Activated CD8-positive, alpha-beta T cell treated with anti-CD3 and anti-CD28 coated beads for 36 hours (primary cell): ENCODE measurements at regions not wholly inside any gene's neighbourhood (a gene's known extent, or its start where the extent isn't known, plus 50 kb on each side); places are given as distances from the start of the nearest gene placed in this dataset.

ENCODE experiments used
- ATAC-seq: fragments of 200-7000 bp; cut with Tn5 transposase; one replicate; pipeline ENCODE4 v1.10.0; 2021; ENCODE audit warnings: mild to moderate bottlenecking, moderate library complexity
- CTCF ChIA-PET: fragments of 350-600 bp; sonication (Branson Sonifier 250); formaldehyde crosslinking; loops from one replicate; lab custom pipeline; 2021; ENCODE audit warnings: antibody characterized with exemption; lab: Charles Lee
- POLR2A ChIA-PET: fragments of 350-600 bp; sonication (Branson Sonifier 250); formaldehyde crosslinking; loops from one replicate; lab custom pipeline; 2021; ENCODE audit warnings: antibody characterized with exemption; lab: Charles Lee
- DNase-seq: peaks from one replicate; pipeline ENCODE4 v3.0.0-alpha.2; 2020
- H3K27ac Mint-ChIP-seq: one replicate; pipeline ENCODE4 v1.8.0; 2021; ENCODE audit warnings: mild to moderate bottlenecking, mixed read lengths
- H3K27me3 Mint-ChIP-seq: one replicate; pipeline ENCODE4 v1.8.0; 2021; ENCODE audit warnings: mixed read lengths
- H3K36me3 Mint-ChIP-seq: one replicate; pipeline ENCODE4 v1.8.0; 2021; ENCODE audit warnings: low read depth, mixed read lengths
- H3K4me1 Mint-ChIP-seq: one replicate; pipeline ENCODE4 v1.8.0; 2021; ENCODE audit warnings: low read depth, mixed read lengths
- H3K4me3 Mint-ChIP-seq: one replicate; pipeline ENCODE4 v1.8.0; 2021; ENCODE audit warnings: mild to moderate bottlenecking, moderate library complexity, mixed read lengths
- H3K9me3 Mint-ChIP-seq: one replicate; pipeline ENCODE4 v1.8.0; 2021; ENCODE audit warnings: mixed read lengths
- intact Hi-C: fragments of 100-400 bp; cut with micrococcal nuclease; formaldehyde crosslinking; loops from one replicate; pipeline ENCODE4 v1.10.0; 2022
- TF ChIP-seq, protein P1 (sequence below): fragments of 200-600 bp; IDR thresholded peaks from one replicate; pipeline ENCODE4 v1.8.0; 2022; ENCODE audit warnings: antibody characterized with exemption, mild to moderate bottlenecking

DNA sequence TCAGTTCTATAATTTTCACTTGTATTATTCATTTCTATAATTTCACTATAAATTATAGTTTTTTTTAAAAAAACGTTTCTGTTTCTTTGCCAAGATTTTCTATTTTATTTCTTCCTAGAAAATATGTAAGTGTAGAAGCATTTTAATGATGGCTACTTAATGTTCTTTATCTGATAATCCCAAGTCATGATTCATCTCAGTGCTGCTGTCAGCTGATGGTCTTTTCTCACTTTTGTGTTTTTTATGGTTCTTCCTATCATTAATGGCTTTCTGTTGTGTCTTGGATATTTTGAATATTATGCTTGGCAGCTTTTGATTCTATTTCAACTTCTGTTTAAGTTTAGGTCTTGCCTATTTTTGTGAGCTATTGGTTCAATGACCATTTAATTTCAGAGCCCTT lies 268.6 kb downstream of the BAMBI start:
- intact Hi-C loops: no loop called here
- ATAC-seq: no peak
- CTCF ChIA-PET: no interaction called here

DNA sequence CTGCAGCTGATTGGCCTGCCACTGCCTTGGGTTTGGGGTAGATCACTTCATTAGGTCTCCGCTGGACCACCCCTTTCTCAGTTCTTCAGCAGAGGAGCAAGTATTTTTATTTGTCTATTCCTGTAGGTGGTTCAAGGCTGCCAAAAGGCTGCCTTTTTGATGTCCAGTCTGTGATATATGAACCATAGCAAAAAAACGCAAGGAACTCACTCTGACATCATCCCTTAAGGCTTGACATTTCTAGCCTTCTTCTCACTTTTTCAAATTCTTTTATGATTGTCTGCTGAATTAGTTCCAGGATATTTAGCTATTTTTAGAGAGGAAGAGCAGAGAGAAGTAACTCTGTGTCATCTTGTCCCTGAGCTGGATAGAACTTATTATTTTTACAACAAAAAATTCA lies 269.2 kb downstream of the BAMBI start:
- ChIA-PET POLR2A (no interaction called here), CTCF (no interaction called here)

More for the DNA sequence above, 268.6 kb downstream of the BAMBI start:
- no peak for DNase-seq
- POLR2A ChIA-PET: no interaction called here
- Mint-ChIP-seq H3K27ac (no peak overlapping the region), H3K36me3 (no peaks in the 10 kb centered on the region), H3K4me3 (no peak overlapping the region), H3K27me3 (peaks cover 6% of the 10 kb centered on the region), H3K9me3 (peaks cover 4% of the 10 kb centered on the region), H3K4me1 (no peaks in the 10 kb centered on the region)
- TF ChIP-seq, protein P1, sequence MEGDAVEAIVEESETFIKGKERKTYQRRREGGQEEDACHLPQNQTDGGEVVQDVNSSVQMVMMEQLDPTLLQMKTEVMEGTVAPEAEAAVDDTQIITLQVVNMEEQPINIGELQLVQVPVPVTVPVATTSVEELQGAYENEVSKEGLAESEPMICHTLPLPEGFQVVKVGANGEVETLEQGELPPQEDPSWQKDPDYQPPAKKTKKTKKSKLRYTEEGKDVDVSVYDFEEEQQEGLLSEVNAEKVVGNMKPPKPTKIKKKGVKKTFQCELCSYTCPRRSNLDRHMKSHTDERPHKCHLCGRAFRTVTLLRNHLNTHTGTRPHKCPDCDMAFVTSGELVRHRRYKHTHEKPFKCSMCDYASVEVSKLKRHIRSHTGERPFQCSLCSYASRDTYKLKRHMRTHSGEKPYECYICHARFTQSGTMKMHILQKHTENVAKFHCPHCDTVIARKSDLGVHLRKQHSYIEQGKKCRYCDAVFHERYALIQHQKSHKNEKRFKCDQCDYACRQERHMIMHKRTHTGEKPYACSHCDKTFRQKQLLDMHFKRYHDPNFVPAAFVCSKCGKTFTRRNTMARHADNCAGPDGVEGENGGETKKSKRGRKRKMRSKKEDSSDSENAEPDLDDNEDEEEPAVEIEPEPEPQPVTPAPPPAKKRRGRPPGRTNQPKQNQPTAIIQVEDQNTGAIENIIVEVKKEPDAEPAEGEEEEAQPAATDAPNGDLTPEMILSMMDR: no peak

DNA sequence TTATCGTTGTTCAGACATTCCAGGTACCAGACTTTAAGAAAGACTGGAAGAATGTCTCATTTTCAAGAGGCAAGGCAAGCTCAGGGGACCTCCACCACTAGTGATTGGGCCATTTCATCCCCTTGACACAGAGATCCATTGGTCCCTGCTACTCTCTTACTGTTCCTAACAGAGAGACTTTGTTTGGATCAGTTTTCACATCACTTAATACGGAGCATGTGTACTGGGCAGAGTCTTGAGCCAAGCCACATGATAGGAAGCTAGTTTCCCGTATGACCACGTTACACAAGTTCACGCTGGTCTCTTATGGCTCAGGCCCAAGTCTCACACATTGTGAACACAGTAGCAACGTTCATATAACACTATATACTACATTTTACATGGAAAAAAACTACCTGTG lies 269.9 kb downstream of the BAMBI start:
- POLR2A ChIA-PET: no interaction called here
- Mint-ChIP-seq H3K27me3 (peaks cover 12% of the 10 kb centered on the region), H3K4me1 (no peaks in the 10 kb centered on the region), H3K36me3 (no peaks in the 10 kb centered on the region), H3K27ac (no peak overlapping the region), H3K9me3 (peaks cover 4% of the 10 kb centered on the region), H3K4me3 (no peak overlapping the region)
- CTCF ChIA-PET: interaction anchor here (0.7 kb wide), 1 partner anchor 1175 kb away, joined by 3 read pairs; no protein-coding TSS in a partner anchor
- no peak for ATAC-seq
- no peak for DNase-seq
- intact Hi-C loops: no loop called here
- TF ChIP-seq, protein P1: no peak

More for the DNA sequence above, 269.2 kb downstream of the BAMBI start:
- Mint-ChIP-seq H3K4me1 (no peaks in the 10 kb centered on the region), H3K27ac (no peak overlapping the region), H3K27me3 (peaks cover 6% of the 10 kb centered on the region), H3K36me3 (no peaks in the 10 kb centered on the region), H3K9me3 (peaks cover 4% of the 10 kb centered on the region), H3K4me3 (no peak overlapping the region)
- ATAC-seq (no peak), DNase-seq (no peak)
- intact Hi-C loops: no loop called here
- TF ChIP-seq, protein P1: no peak

DNA sequence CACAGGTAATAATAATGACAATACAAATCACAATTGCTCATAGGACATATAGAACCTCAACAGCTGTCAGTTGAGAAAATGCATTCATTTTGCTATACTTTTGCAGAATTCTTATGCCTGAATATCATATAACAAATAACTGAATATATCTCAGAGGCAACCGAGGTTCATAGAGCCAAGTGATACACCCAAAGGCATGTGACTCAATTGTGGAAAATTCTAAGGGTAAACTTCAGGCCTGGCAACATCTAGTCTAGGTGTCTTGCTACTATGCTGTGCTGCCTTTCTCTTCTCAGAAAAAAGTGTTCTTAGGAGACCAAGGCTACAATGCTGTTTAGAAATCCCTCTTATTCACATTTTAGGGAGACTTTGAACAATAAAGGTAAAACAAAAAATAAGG lies 270.7 kb downstream of the BAMBI start:
- Mint-ChIP-seq H3K4me3 (no peak overlapping the region), H3K27me3 (peaks cover 13% of the 10 kb centered on the region), H3K27ac (no peak overlapping the region), H3K36me3 (no peaks in the 10 kb centered on the region), H3K4me1 (no peaks in the 10 kb centered on the region), H3K9me3 (peaks cover 4% of the 10 kb centered on the region)
- DNase-seq (no peak), ATAC-seq (no peak)
- ChIA-PET CTCF (no interaction called here), POLR2A (no interaction called here)
- TF ChIP-seq, protein P1: no peak
- intact Hi-C loops: no loop called here

DNA sequence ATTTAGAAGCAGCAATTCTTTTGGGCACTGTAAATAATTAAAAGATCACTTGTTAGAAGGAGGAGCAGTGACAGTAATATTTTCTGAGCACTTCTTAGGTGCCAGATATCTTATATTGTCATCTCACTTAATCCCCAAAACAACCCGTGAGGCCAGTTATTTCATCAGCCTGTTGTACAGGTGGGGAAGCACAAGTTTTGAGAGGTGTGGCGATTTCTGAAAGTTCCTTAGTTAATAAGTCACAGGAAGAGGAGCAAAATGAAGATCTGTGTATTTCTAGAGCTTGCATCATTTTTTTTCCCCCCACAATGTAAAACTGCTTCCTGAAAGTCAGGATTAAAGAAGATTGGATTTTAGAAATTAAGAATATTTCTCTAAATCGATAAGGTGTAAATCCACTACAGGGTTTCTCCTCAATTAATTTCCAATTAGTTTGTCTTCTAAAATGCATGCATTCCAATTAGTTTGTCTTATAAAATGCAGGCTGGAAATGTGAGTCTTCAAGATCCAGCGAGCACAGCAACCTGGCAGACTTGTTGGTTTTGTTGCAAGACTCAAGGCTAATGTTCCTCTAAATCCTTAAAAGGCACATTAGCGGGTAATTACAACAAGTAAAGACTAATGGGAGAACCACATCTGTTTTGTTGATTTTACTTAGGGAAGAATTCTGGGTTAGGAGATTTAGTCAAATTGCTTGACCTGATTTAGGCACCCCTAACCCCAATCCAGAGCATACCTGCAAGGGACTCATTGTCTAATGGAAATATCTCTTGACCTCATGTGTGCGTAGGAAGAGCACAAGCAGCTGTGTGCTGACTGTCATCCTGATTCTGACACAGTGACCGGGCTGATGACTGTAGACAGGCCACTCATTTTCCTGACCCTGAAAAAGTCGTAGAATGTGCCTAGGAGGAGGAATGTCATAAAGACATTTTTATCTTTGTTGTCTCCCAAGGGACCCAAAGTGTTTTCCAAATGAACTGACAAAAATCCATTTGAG lies 272.0 kb downstream of the BAMBI start:
- Mint-ChIP-seq H3K27ac (no peak overlapping the region), H3K4me1 (no peaks in the 10 kb centered on the region), H3K36me3 (no peaks in the 10 kb centered on the region), H3K4me3 (no peak overlapping the region), H3K9me3 (peaks cover 4% of the 10 kb centered on the region), H3K27me3 (peaks cover 15% of the 10 kb centered on the region)
- intact Hi-C loops: no loop called here
- no peak for DNase-seq
- ChIA-PET POLR2A (no interaction called here), CTCF (no interaction called here)
- ATAC-seq: no peak
- TF ChIP-seq, protein P1: no peak
